H1 (cell line): ENCODE measurements at regions not wholly inside any gene's neighbourhood (a gene's known extent, or its start where the extent isn't known, plus 50 kb on each side); places are given as distances from the start of the nearest gene placed in this dataset.

Experiments
- CTCF ChIA-PET: fragments of 300-600 bp; sonication (Branson Sonifier 250); formaldehyde crosslinking; loops from one replicate; lab custom pipeline; 2021; ENCODE audit not compliant: partially characterized antibody; lab: Charles Lee
- POLR2A ChIA-PET: fragments of 300-600 bp; sonication (Branson Sonifier 250); formaldehyde crosslinking; loops from one replicate; lab custom pipeline; 2021; ENCODE audit warnings: inconsistent platforms; ENCODE audit not compliant: partially characterized antibody; lab: Charles Lee
- DNase-seq, 2 experiments: peaks; one replicate each; pipeline versions ENCODE4 v3.0.0 to v3.0.0-alpha.2; 2010 to 2022; ENCODE audit warnings: low spot score in 2 of 2, low read depth in 1 of 2, mixed read lengths in 1 of 2
- FAIRE-seq: peaks from 2 replicates; lab custom pipeline; 2011; peaks lifted over from hg19 to GRCh38; lab: Jason Lieb, UNC
- H2AFZ ChIP-seq: 2 replicates; pipeline ENCODE4 v1.8.1; 2012; ENCODE audit warnings: low read length, inconsistent platforms
- H2AK5ac ChIP-seq: 2 replicates; pipeline ENCODE4 v1.6.1; 2013; ENCODE audit warnings: low read depth, low read length
- H2BK120ac ChIP-seq: replicated peaks from 2 replicates; pipeline ENCODE3; 2013; ENCODE audit warnings: low read depth, low read length, inconsistent platforms
- H2BK12ac ChIP-seq: 2 replicates; pipeline ENCODE4 v1.6.1; 2013; ENCODE audit warnings: low read depth, low read length
- H2BK15ac ChIP-seq: 2 replicates; pipeline ENCODE4 v1.6.1; 2013; ENCODE audit warnings: low read length
- H2BK20ac ChIP-seq: 2 replicates; pipeline ENCODE4 v1.6.1; 2013; ENCODE audit warnings: low read length
- H2BK5ac ChIP-seq: 2 replicates; pipeline ENCODE4 v1.6.1; 2013; ENCODE audit warnings: low read depth, low read length
- H3K14ac ChIP-seq: 2 replicates; pipeline ENCODE4 v1.6.1; 2013; ENCODE audit warnings: inconsistent platforms; ENCODE audit not compliant: insufficient read length
- H3K18ac ChIP-seq: 2 replicates; pipeline ENCODE4 v1.6.1; 2013; ENCODE audit warnings: low read length; ENCODE audit errors: extremely low read depth
- H3K23ac ChIP-seq: 2 replicates; pipeline ENCODE4 v1.6.1; 2013; ENCODE audit warnings: inconsistent platforms; ENCODE audit not compliant: insufficient read length
- H3K23me2 ChIP-seq: 2 replicates; pipeline ENCODE4 v1.6.1; 2013; ENCODE audit warnings: low read depth, low read length
- H3K27ac ChIP-seq: 2 replicates; pipeline ENCODE4 v1.6.1; 2011; ENCODE audit warnings: low read depth, low read length, inconsistent platforms
- H3K27me3 ChIP-seq, 4 experiments: replicated peaks in 1 of 4; 1 replicate in 1 of 4; 2 replicates in 3 of 4; pipeline versions ENCODE4 v1.6.1 to v1.8.1; 2011 to 2013; ENCODE audit warnings: low read length in 3 of 4, mild to moderate bottlenecking in 3 of 4, inconsistent platforms in 2 of 4, mixed read lengths in 2 of 4, moderate library complexity in 1 of 4; ENCODE audit not compliant: control insufficient read depth in 3 of 4, insufficient read depth in 3 of 4; ENCODE audit errors: extremely low read depth in 1 of 4
- H3K36me3 ChIP-seq, 4 experiments: 2 replicates each; pipeline versions ENCODE4 v1.6.1 to v1.8.1; 2011 to 2013; ENCODE audit warnings: mild to moderate bottlenecking in 4 of 4, low read length in 3 of 4, moderate library complexity in 2 of 4, control low read depth in 1 of 4, inconsistent platforms in 1 of 4; ENCODE audit not compliant: insufficient read depth in 4 of 4, control insufficient read depth in 2 of 4
- H3K4ac ChIP-seq: replicated peaks from 2 replicates; pipeline ENCODE3; 2013; ENCODE audit warnings: low read length, low read depth, mixed read lengths, inconsistent platforms; ENCODE audit not compliant: insufficient read length
- H3K4me1 ChIP-seq, 4 experiments: replicated peaks in 1 of 4; 1 replicate in 1 of 4; 2 replicates in 3 of 4; pipeline versions ENCODE4 v1.6.1 to v1.8.1; 2011 to 2013; ENCODE audit warnings: low read length in 3 of 4, inconsistent platforms in 2 of 4, mixed read lengths in 1 of 4; ENCODE audit not compliant: insufficient read depth in 4 of 4, control insufficient read depth in 3 of 4
- H3K4me2 ChIP-seq, 2 experiments: 2 replicates each; pipeline versions ENCODE4 v1.6.1 to v1.8.1; 2011 to 2013; ENCODE audit warnings: low read depth in 2 of 2, low read length in 2 of 2, control low read depth in 1 of 2, inconsistent platforms in 1 of 2, mild to moderate bottlenecking in 1 of 2; ENCODE audit not compliant: insufficient read depth in 1 of 2
- H3K4me3 ChIP-seq, 4 experiments: fragments of 200-600, 300-600 bp in 1 of 4; sonication (generic), shearing (Covaris generic), sonication (Bioruptor Twin) in 1 of 4; 2 replicates each; pipeline versions ENCODE4 v1.5.1 to v1.8.1; 2011 to 2016; ENCODE audit warnings: low read length in 4 of 4, low read depth in 3 of 4, control low read depth in 2 of 4, inconsistent platforms in 2 of 4, mild to moderate bottlenecking in 2 of 4, mixed read lengths in 1 of 4, moderate library complexity in 1 of 4; ENCODE audit not compliant: insufficient read depth in 2 of 4; ENCODE audit errors: extremely low read depth in 1 of 4
- H3K56ac ChIP-seq: replicated peaks from 2 replicates; pipeline ENCODE3; 2013; ENCODE audit warnings: low read depth, mild to moderate bottlenecking, mixed read lengths, low read length, inconsistent platforms; ENCODE audit not compliant: insufficient read length
- H3K79me1 ChIP-seq: 2 replicates; pipeline ENCODE4 v1.6.1; 2013; ENCODE audit warnings: low read depth, low read length, control low read depth
- H3K79me2 ChIP-seq, 2 experiments: 2 replicates each; pipeline versions ENCODE4 v1.6.1 to v1.8.1; 2012 to 2013; ENCODE audit warnings: low read length in 2 of 2, mild to moderate bottlenecking in 2 of 2, inconsistent platforms in 1 of 2; ENCODE audit not compliant: insufficient read depth in 2 of 2, control insufficient read depth in 1 of 2
- H3K9ac ChIP-seq, 4 experiments: replicated peaks in 1 of 4; 1 replicate in 1 of 4; 2 replicates in 3 of 4; pipeline versions ENCODE4 v1.6.1 to v1.8.1; 2011 to 2013; ENCODE audit warnings: low read depth in 3 of 4, low read length in 3 of 4, control low read depth in 2 of 4, mild to moderate bottlenecking in 2 of 4, moderate library complexity in 2 of 4, inconsistent platforms in 1 of 4; ENCODE audit errors: extremely low read depth in 1 of 4
- H3K9me3 ChIP-seq, 2 experiments: 2 replicates each; pipeline versions ENCODE4 v1.6.1 to v1.8.1; 2012 to 2013; ENCODE audit warnings: mild to moderate bottlenecking in 2 of 2, moderate library complexity in 2 of 2, control low read depth in 1 of 2, inconsistent platforms in 1 of 2, low read depth in 1 of 2, low read length in 1 of 2, mixed read lengths in 1 of 2; ENCODE audit not compliant: insufficient read depth in 2 of 2
- H4K20me1 ChIP-seq, 2 experiments: replicated peaks in 1 of 2; 2 replicates each; pipeline versions ENCODE3 to v1.8.1; 2011 to 2013; ENCODE audit warnings: inconsistent platforms in 2 of 2, low read length in 2 of 2, mild to moderate bottlenecking in 1 of 2; ENCODE audit not compliant: insufficient read depth in 2 of 2, control insufficient read depth in 1 of 2
- H4K5ac ChIP-seq: 2 replicates; pipeline ENCODE4 v1.6.1; 2013; ENCODE audit warnings: low read length, low read depth, mixed read lengths, inconsistent platforms; ENCODE audit not compliant: insufficient read length
- H4K8ac ChIP-seq: 2 replicates; pipeline ENCODE4 v1.8.0; 2013; ENCODE audit warnings: mild to moderate bottlenecking, moderate library complexity, low read length, inconsistent platforms; ENCODE audit not compliant: insufficient read depth; ENCODE audit errors: extremely low read depth
- H4K91ac ChIP-seq: replicated peaks from 2 replicates; pipeline ENCODE3; 2013; ENCODE audit warnings: low read length, mixed read lengths, inconsistent platforms; ENCODE audit not compliant: insufficient read length
- ASH2L ChIP-seq: fragments of 200-600, 300-600 bp; sonication (generic); IDR thresholded peaks from one replicate; pipeline ENCODE4 v1.7.1; 2017; ENCODE audit warnings: low read length
- E2F6 ChIP-seq: IDR thresholded peaks from 2 replicates; pipeline ENCODE4 v1.6.1; 2012; ENCODE audit warnings: inconsistent platforms
- GABPA ChIP-seq: IDR thresholded peaks from 2 replicates; pipeline ENCODE4 v1.6.1; 2011; ENCODE audit warnings: mild to moderate bottlenecking, low read length, moderate library complexity, borderline replicate concordance; ENCODE audit not compliant: insufficient read depth
- RNF2 ChIP-seq: fragments of 200-900, 300-1000 bp; sonication (generic); IDR thresholded peaks from 2 replicates; pipeline ENCODE4 v1.7.1; 2016; ENCODE audit warnings: borderline replicate concordance, low read depth, mild to moderate bottlenecking, antibody characterized with exemption, low read length; ENCODE audit not compliant: poor library complexity, severe bottlenecking; ENCODE audit errors: missing control alignments
- SUZ12 ChIP-seq: fragments of 200-600 bp; sonication (generic); IDR thresholded peaks from 2 replicates; pipeline ENCODE4 v1.6.1; 2012; ENCODE audit warnings: mild to moderate bottlenecking, inconsistent platforms, low read length, moderate library complexity, mixed read lengths
- WGBS, 2 experiments: shearing (Covaris generic) in 1 of 2; methylation state at CpG; one replicate each; pipeline versions ENCODE4 v1.1.6 to v1.1.7; 2013 to 2015; ENCODE audit warnings: low lambda C conversion rate in 2 of 2, mixed read lengths in 2 of 2, inconsistent platforms in 1 of 2, low coverage in 1 of 2, missing lambda C conversion rate in 1 of 2; ENCODE audit not compliant: insufficient replicate concordance in 2 of 2, insufficient coverage in 1 of 2, insufficient read length in 1 of 2; ENCODE audit errors: extremely low coverage in 1 of 2, missing lambda C conversion rate in 1 of 2; 5-methylcytosine and 5-hydroxymethylcytosine counted together

GRCh38 chr14:97350894-97351731 lies 553.9 kb downstream of the VRK1 start:
- H2BK120ac ChIP-seq: no peak overlapping the region
- H3K23me2 ChIP-seq: no peaks in the 10 kb centered on the region
- H3K4me1 ChIP-seq: no peaks in the 10 kb centered on the region
- 85% methylated on average over 7 of the region's 7 CpGs; no CpG with 5 or more reads in 1 of the 2 experiments for WGBS, 2 experiments
- no peak overlapping the region for H2AK5ac ChIP-seq
- no peak overlapping the region for H3K4ac ChIP-seq
- H3K9me3 ChIP-seq: peaks cover 0 to 3% of the 10 kb centered on the region in 2 experiments; a peak in 1 of 4 replicates
- no peak overlapping the region for H2BK20ac ChIP-seq
- H3K14ac ChIP-seq: no peak overlapping the region
- H3K27me3 ChIP-seq: no peaks in the 10 kb centered on the region
- peak overlapping the region; percentile 26; the same call in 1 of the 2 replicates for H2AFZ ChIP-seq
- no peak overlapping the region for H3K56ac ChIP-seq
- no peaks in the 10 kb centered on the region for H4K20me1 ChIP-seq
- no peak overlapping the region for H3K4me3 ChIP-seq
- no peaks in the 10 kb centered on the region for H3K36me3 ChIP-seq
- H3K27ac ChIP-seq: no peak overlapping the region
- H3K9ac ChIP-seq: no peak overlapping the region
- no peak overlapping the region for H2BK5ac ChIP-seq
- FAIRE-seq (no peak), DNase-seq (no peak)
- no peak overlapping the region for H3K18ac ChIP-seq
- no peak overlapping the region for H4K5ac ChIP-seq
- no peaks in the 10 kb centered on the region for H3K79me2 ChIP-seq
- no peak overlapping the region for H3K23ac ChIP-seq
- no peak overlapping the region for H3K4me2 ChIP-seq
- no peak overlapping the region for H4K91ac ChIP-seq
- POLR2A ChIA-PET: no interaction called here
- no peaks in the 10 kb centered on the region for H3K79me1 ChIP-seq
- no peak overlapping the region for H4K8ac ChIP-seq
- H2BK15ac ChIP-seq: no peak overlapping the region
- H2BK12ac ChIP-seq: no peak overlapping the region
- CTCF ChIA-PET: interaction anchor here (1.3 kb wide), 1 partner anchor 50 kb away, joined by 4 read pairs; no protein-coding TSS in a partner anchor
- TF ChIP-seq RNF2: no peak
- no peak for TF ChIP-seq GABPA
- no peak for TF ChIP-seq E2F6
- TF ChIP-seq ASH2L: no peak
- no peak for TF ChIP-seq SUZ12
